DOHH2 (cell line): ENCODE measurements at regions not wholly inside any gene's neighbourhood (a gene's known extent, or its start where the extent isn't known, plus 50 kb on each side); places are given as distances from the start of the nearest gene placed in this dataset.
"Not testable (repeated sequence)": the region's sequence is repeated elsewhere in the genome, so short reads cannot be mapped to it uniquely, and the experiment has no call there.

ENCODE experiments used
- EZH2phosphoT487 ChIP-seq: fragments of 200-600 bp; sonication (generic); IDR thresholded peaks from 2 replicates; pipeline ENCODE4 v1.6.1; 2017; ENCODE audit warnings: borderline replicate concordance, mild to moderate bottlenecking, antibody characterized with exemption, low read length, moderate library complexity, mixed read lengths
- TF ChIP-seq, protein P1 (sequence below): fragments of 200-600 bp; sonication (generic); IDR thresholded peaks from one replicate; pipeline ENCODE4 v1.5.1; 2014; ENCODE audit warnings: antibody characterized with exemption, mild to moderate bottlenecking, low read depth, low read length; ENCODE audit not compliant: poor library complexity, severe bottlenecking

GRCh38 chr9:2279138-2279537 is 264.0 kb downstream of the SMARCA2 start:
- TF ChIP-seq, protein P1, sequence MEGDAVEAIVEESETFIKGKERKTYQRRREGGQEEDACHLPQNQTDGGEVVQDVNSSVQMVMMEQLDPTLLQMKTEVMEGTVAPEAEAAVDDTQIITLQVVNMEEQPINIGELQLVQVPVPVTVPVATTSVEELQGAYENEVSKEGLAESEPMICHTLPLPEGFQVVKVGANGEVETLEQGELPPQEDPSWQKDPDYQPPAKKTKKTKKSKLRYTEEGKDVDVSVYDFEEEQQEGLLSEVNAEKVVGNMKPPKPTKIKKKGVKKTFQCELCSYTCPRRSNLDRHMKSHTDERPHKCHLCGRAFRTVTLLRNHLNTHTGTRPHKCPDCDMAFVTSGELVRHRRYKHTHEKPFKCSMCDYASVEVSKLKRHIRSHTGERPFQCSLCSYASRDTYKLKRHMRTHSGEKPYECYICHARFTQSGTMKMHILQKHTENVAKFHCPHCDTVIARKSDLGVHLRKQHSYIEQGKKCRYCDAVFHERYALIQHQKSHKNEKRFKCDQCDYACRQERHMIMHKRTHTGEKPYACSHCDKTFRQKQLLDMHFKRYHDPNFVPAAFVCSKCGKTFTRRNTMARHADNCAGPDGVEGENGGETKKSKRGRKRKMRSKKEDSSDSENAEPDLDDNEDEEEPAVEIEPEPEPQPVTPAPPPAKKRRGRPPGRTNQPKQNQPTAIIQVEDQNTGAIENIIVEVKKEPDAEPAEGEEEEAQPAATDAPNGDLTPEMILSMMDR, result not testable (repeated sequence)
- TF ChIP-seq EZH2phosphoT487, result not testable (repeated sequence)
